ENCODE measurements at regions not wholly inside any gene's neighbourhood (a gene's known extent, or its start where the extent isn't known, plus 50 kb on each side); places are given as distances from the start of the nearest gene placed in this dataset.

DNA sequence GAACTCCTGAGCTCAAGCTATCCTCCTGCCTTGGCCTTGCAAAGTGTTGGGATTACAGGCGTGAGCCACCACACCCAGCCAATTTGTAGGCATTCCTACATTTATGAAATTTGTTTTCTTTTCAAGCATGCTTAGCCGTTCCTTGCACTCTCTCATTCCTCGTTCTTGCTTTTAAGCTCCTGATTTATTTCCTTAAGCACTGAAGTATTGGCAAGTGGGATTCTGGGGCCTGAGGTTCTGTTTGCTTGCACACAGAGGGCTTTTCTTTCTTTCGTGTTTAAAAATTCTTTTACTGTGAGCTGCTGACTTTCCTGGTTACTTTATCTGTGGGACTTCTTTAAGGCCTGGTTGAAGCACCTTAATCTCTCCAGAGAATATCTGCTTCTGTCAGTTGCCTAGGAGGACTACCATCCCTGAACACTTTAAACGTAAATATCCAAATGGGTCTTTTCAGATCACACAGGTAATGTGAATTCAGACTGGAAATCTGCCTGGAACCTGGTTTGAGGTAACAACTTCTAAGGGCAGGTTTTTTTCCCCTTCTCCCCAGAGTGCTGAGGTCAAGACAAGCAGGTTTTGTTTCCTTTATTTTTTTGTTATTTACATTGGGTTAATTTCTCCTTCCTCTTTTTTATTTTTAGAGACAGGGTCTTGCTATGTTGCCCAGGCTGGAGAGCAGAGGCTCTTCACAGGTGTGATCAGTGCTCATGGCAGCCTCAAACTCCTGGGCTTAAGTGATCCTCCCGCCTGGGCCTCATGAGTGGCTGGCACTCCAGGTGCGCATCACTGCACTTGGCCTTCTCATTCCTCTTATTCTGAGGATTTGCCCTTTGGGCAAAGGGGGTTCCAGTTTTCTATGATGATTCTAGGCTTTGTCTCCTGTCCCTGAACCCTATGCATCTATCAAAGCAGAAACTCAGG is 102.9 kb downstream of the PFKFB3 start:
- peaks cover 27 to 34% (median 28%) of the 10 kb centered on the region in 3 donors for H3K4me1 Mint-ChIP-seq

GRCh38 chr10:6306917-6307316 is 104.2 kb downstream of the PFKFB3 start:
- Mint-ChIP-seq H3K27ac (peak overlapping the region in 2 of 3 donors; percentile 14 to 43), H3K36me3 (peaks cover 5% of the 10 kb centered on the region), H3K27me3 (no peaks in the 10 kb centered on the region), H3K4me3 (peak overlapping the region in 1 of 4 donors; percentile 58), H3K4me1 (peaks cover 21 to 26% (median 22%) of the 10 kb centered on the region in 3 donors), H3K9me3 (peaks cover 0 to 3% (median 1%) of the 10 kb centered on the region in 3 donors)

More for the DNA sequence above, 102.9 kb downstream of the PFKFB3 start:
- peak overlapping the region in 2 of 3 donors; percentile 35 to 61 for H3K27ac Mint-ChIP-seq
- no peaks in the 10 kb centered on the region for H3K27me3 Mint-ChIP-seq
- peak overlapping the region in 3 of 4 donors; percentile 28 to 84 (median 80) for H3K4me3 Mint-ChIP-seq
- H3K36me3 Mint-ChIP-seq, result peaks cover 3% of the 10 kb centered on the region
- H3K9me3 Mint-ChIP-seq, result peaks cover 0 to 3% (median 1%) of the 10 kb centered on the region in 3 donors

- Mint-ChIP-seq H3K27me3 (no peaks in the 10 kb centered on the region), H3K9me3 (peaks cover 0 to 3% (median 1%) of the 10 kb centered on the region in 3 donors), H3K4me1 (peaks cover 14 to 15% (median 15%) of the 10 kb centered on the region in 3 donors), H3K27ac (peak overlapping the region in 1 of 3 donors; percentile 50), H3K4me3 (no peak overlapping the region), H3K36me3 (peaks cover 7% of the 10 kb centered on the region)
Measured at GRCh38 chr10:6309816-6310215, 107.1 kb downstream of the PFKFB3 start.

- Mint-ChIP-seq H3K27me3 (no peaks in the 10 kb centered on the region), H3K36me3 (peaks cover 6% of the 10 kb centered on the region), H3K9me3 (peaks cover 0 to 3% (median 0%) of the 10 kb centered on the region in 3 donors), H3K27ac (no peak overlapping the region), H3K4me3 (no peak overlapping the region), H3K4me1 (peaks cover 7 to 11% (median 9%) of the 10 kb centered on the region in 3 donors)
Measured at GRCh38 chr10:6310977-6311376, 108.2 kb downstream of the PFKFB3 start.

DNA sequence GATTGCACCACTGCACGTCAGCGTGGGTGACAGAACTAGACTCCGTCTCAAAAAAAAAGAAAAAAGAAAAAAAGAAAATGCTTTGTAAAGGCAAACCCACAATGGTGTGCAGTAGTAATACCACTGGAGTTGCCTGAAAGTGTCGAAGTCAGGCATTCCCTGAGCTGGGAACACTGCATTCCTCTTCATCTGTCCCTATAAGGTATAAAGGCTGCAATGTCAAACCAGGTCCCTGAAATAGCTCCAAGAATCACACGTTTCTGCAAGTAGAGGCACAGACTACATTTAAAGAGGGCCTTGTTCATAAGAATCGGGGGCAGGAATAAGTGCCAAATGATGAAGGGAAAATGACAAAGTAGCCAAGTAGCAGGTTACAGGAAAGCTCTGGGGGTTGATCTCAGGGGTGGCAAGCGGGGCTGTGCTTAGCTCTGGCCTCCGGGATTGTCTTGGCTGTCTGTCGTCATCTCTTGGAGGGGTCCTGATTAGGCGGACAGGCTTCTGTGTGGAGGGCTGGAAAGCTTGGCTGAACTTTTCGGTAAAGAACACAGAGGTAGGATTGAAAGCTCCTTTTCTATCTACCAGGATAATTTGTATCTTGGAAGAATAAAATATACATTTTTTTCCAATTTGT is 109.1 kb downstream of the PFKFB3 start:
- H3K9me3 Mint-ChIP-seq, result peaks cover 0 to 3% (median 0%) of the 10 kb centered on the region in 3 donors
- H3K27ac Mint-ChIP-seq, result no peak overlapping the region
- H3K36me3 Mint-ChIP-seq, result peaks cover 4% of the 10 kb centered on the region
- no peaks in the 10 kb centered on the region for H3K27me3 Mint-ChIP-seq
- H3K4me1 Mint-ChIP-seq, result peaks cover 2 to 10% (median 3%) of the 10 kb centered on the region in 3 donors
- no peak overlapping the region for H3K4me3 Mint-ChIP-seq

DNA sequence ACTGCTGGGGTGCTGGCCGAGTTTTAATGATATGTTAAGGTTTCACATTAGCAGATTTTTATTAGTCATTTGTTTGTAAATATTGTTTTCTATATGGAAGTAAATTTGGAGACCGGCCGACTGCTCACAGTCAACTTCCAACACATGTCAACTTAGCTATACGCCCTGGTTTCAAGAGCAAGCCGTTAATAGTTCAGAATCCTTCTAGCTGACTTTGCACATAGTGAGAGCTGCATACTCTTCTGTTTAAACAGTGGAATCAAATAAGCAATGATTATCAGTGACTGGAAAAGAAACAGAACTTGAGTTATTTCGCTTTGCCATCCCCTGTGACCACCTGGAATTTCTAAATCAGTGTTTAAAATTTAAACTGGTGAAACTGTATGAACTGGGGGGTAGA is 109.9 kb downstream of the PFKFB3 start:
- Mint-ChIP-seq H3K27me3 (peaks cover under 1% of the 10 kb centered on the region), H3K9me3 (no peaks in the 10 kb centered on the region), H3K4me3 (no peak overlapping the region), H3K36me3 (peaks cover 4% of the 10 kb centered on the region), H3K4me1 (peaks cover 4 to 9% (median 9%) of the 10 kb centered on the region in 3 donors), H3K27ac (peak overlapping the region in 1 of 3 donors; percentile 36)

DNA sequence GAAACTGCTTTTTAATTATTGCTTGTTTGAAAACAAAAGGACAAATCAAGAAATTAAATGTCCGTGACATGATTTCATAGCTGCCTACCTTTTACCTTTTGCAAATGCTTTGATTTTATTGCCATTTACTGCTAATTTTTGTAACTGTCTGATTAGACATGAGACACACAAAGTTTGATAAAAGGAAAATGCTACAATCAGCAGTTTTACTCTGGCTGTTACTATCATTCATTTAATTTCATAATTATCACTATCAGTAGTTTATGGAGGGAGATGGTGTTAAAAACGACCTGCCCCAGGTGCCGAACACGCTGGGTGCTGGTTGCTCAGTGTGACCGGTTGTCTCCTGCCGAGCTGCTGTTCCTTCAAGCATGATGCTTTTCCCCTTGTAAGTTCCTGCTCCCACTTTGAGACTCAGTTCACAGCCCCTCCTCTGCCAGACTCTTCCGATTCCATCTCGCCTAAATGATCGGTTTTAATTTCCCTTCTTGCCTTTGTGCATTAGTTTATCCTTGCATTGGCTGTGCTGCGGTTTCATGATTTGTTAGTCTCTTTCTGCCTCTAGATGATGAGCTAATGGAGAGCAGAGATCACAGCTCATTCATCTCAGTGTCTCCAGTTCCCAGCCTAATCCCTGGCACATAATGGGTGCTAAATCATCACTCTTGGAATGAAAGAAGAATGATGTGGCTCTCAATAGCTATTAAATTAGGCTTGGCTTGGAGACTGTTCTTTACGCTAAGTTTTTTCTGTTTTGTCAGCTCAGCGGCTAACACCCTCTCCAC is 110.6 kb downstream of the PFKFB3 start:
- Mint-ChIP-seq H3K27ac (no peak overlapping the region), H3K36me3 (peaks cover 4% of the 10 kb centered on the region), H3K4me1 (peaks cover 4 to 10% (median 4%) of the 10 kb centered on the region in 3 donors), H3K4me3 (no peak overlapping the region), H3K9me3 (no peaks in the 10 kb centered on the region), H3K27me3 (peaks cover 4% of the 10 kb centered on the region)

DNA sequence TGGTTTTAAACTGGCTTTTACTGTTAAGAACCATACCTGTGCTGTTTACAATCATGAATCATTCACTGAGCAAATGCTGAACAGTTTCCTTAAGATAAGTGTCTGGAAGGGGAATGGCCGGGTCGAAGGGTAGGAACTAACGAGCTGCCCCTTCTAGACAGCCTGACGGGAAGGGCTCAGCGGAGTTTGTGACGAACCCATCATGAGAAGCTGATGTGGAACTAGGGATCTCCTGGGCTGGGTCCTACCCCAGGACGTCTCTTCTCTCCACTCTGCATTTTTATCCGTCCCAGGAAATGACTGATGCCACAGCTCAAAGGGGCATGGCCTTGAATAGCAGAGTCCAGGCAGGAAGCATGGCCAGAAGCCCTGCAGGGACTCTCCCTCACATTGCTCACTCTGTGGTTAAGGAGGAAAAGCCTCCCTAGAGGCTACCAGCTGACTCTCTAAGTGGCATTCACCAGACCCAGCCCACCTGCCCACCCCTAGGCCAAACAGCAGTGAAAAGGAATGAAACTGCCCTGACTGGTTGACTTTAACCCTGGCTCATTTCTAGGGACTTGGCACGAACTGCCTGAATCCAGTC is 112.0 kb downstream of the PFKFB3 start:
- no peaks in the 10 kb centered on the region for H3K9me3 Mint-ChIP-seq
- peaks cover 4% of the 10 kb centered on the region for H3K36me3 Mint-ChIP-seq
- H3K4me3 Mint-ChIP-seq, result no peak overlapping the region
- peaks cover 4% of the 10 kb centered on the region for H3K27me3 Mint-ChIP-seq
- H3K27ac Mint-ChIP-seq, result no peak overlapping the region
- H3K4me1 Mint-ChIP-seq, result peaks cover 4 to 16% (median 11%) of the 10 kb centered on the region in 3 donors

GRCh38 chr10:6319119-6319518 is 116.4 kb downstream of the PFKFB3 start:
- Mint-ChIP-seq H3K4me3 (no peak overlapping the region), H3K27ac (peak overlapping the region in 1 of 3 donors; percentile 50), H3K36me3 (peaks cover 1% of the 10 kb centered on the region), H3K9me3 (no peaks in the 10 kb centered on the region), H3K4me1 (peaks cover 4 to 25% (median 16%) of the 10 kb centered on the region in 3 donors), H3K27me3 (peaks cover 4% of the 10 kb centered on the region)

- Mint-ChIP-seq H3K4me3 (peak overlapping the region in 2 of 4 donors; percentile 38 to 66), H3K9me3 (no peaks in the 10 kb centered on the region), H3K27me3 (peaks cover 4% of the 10 kb centered on the region), H3K4me1 (peaks cover 4 to 26% (median 17%) of the 10 kb centered on the region in 3 donors), H3K36me3 (peaks cover 2% of the 10 kb centered on the region), H3K27ac (peak overlapping the region in 2 of 3 donors; percentile 16 to 80)
Measured at GRCh38 chr10:6320320-6321010, 117.7 kb downstream of the PFKFB3 start.

DNA sequence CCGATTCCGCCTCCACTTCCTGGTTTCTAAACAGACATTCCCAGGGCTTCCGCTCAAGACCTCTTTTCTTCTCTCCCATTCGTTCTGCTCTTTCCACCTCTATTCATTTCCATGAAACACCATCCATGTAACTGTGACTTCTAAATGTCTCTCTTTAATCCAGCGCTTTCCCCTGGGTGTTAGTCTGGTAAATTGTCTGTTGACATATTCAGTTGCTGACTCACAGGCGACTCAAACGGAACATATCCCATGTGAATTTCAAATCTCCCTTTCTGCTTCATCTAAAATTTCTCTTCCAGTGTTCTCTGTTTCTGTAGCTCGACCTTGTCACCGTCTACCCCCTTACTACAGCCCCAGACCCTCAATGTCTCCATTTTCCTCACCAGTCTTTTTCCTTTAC is 119.1 kb downstream of the PFKFB3 start:
- H3K9me3 Mint-ChIP-seq, result no peaks in the 10 kb centered on the region
- no peak overlapping the region for H3K4me3 Mint-ChIP-seq
- H3K27me3 Mint-ChIP-seq, result peaks cover 4% of the 10 kb centered on the region
- peaks cover 3 to 26% (median 17%) of the 10 kb centered on the region in 3 donors for H3K4me1 Mint-ChIP-seq
- no peak overlapping the region for H3K27ac Mint-ChIP-seq
- H3K36me3 Mint-ChIP-seq, result peaks cover 2% of the 10 kb centered on the region

GRCh38 chr10:6322805-6323204 is 120.1 kb downstream of the PFKFB3 start:
- Mint-ChIP-seq H3K36me3 (peaks cover 2% of the 10 kb centered on the region), H3K27me3 (peaks cover 1% of the 10 kb centered on the region), H3K27ac (no peak overlapping the region), H3K4me3 (no peak overlapping the region), H3K9me3 (no peaks in the 10 kb centered on the region), H3K4me1 (peaks cover 10 to 18% (median 15%) of the 10 kb centered on the region in 3 donors)

DNA sequence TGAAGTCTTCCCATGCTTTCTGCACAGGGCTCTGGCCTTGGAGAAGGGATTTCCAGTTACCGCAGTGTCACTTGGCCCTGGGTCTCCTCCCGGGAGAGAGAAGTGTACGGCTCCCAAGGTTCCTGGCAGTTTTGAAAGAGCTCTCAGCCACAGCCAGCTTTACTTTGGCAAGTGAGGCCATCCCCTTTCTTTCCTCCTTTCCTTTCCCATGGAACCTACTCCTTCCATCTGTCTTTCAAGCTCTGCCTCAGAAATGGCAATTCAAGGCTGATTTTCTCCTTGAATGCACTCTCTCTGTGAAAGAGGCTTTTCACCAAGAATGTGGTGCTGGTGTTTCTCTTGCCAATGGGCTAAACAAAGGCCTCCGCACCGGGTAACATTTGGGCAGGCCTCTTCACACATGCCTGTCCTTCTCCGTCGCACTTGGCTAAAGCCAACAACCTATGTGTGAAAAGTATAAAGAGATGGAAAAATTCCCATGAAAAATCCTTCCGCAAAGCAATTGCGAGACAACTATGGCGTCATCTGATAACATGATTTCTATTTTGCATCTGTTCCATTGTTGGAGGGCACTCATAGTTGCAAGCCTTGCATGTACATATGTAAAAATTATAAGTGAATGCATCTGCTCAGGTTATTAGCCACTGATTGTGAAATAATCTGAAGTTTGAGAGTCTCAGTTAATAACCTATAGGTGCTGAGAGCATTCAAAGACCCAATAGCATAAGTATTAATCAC is 125.4 kb downstream of the PFKFB3 start:
- H3K4me1 Mint-ChIP-seq, result peaks cover 13 to 23% (median 18%) of the 10 kb centered on the region in 3 donors
- H3K27me3 Mint-ChIP-seq, result peaks cover 2% of the 10 kb centered on the region
- peak overlapping the region; percentile 54 to 92 (median 80) for H3K4me3 Mint-ChIP-seq
- no peaks in the 10 kb centered on the region for H3K9me3 Mint-ChIP-seq
- peak overlapping the region in 2 of 3 donors; percentile 31 to 43 for H3K27ac Mint-ChIP-seq
- H3K36me3 Mint-ChIP-seq, result peaks cover 4% of the 10 kb centered on the region
